Endodermal cell (in vitro differentiated cells): ENCODE measurements at regions not wholly inside any gene's neighbourhood (a gene's known extent, or its start where the extent isn't known, plus 50 kb on each side); places are given as distances from the start of the nearest gene placed in this dataset.

Source experiments
- DNase-seq: peaks from one replicate; pipeline ENCODE4 v3.0.0-alpha.2; 2017
- H3K27ac ChIP-seq: 2 replicates; pipeline ENCODE4 v1.5.1; 2013; ENCODE audit warnings: mild to moderate bottlenecking, low read depth, low read length, moderate library complexity
- H3K27me3 ChIP-seq: 2 replicates; pipeline ENCODE4 v1.6.1; 2013; ENCODE audit warnings: mild to moderate bottlenecking, low read length, moderate library complexity; ENCODE audit not compliant: insufficient read depth, control insufficient read depth, poor library complexity, severe bottlenecking
- H3K36me3 ChIP-seq: 2 replicates; pipeline ENCODE4 v1.7.0; 2013; ENCODE audit warnings: mild to moderate bottlenecking, low read length, moderate library complexity; ENCODE audit not compliant: control insufficient read depth, insufficient read depth
- H3K4me1 ChIP-seq: one replicate; pipeline ENCODE4 v1.7.0; 2013; ENCODE audit warnings: low read length; ENCODE audit not compliant: control insufficient read depth, insufficient read depth
- H3K4me3 ChIP-seq: 2 replicates; pipeline ENCODE4 v1.5.1; 2013; ENCODE audit warnings: mild to moderate bottlenecking, low read length, moderate library complexity
- H3K9ac ChIP-seq: 2 replicates; pipeline ENCODE4 v1.6.1; 2013; ENCODE audit warnings: mild to moderate bottlenecking, low read length, moderate library complexity; ENCODE audit not compliant: poor library complexity, severe bottlenecking; ENCODE audit errors: extremely low read depth
- H3K9me3 ChIP-seq: 2 replicates; pipeline ENCODE4 v1.6.1; 2013; ENCODE audit warnings: mild to moderate bottlenecking, low read length, moderate library complexity; ENCODE audit not compliant: control insufficient read depth
- H3K27ac Mint-ChIP-seq: 2 replicates; pipeline ENCODE4 v1.8.0; 2020; ENCODE audit warnings: mixed read lengths
- H3K27me3 Mint-ChIP-seq: 2 replicates; pipeline ENCODE4 v1.8.0; 2021; ENCODE audit warnings: mild to moderate bottlenecking, mixed read lengths; ENCODE audit not compliant: insufficient read depth
- H3K36me3 Mint-ChIP-seq: 2 replicates; pipeline ENCODE4 v1.8.0; 2020; ENCODE audit warnings: low read depth, mixed read lengths
- H3K4me1 Mint-ChIP-seq: 2 replicates; pipeline ENCODE4 v1.8.0; 2020; ENCODE audit warnings: mixed read lengths
- H3K4me3 Mint-ChIP-seq: 2 replicates; pipeline ENCODE4 v1.8.0; 2020; ENCODE audit warnings: mild to moderate bottlenecking, moderate library complexity, mixed read lengths
- H3K9me3 Mint-ChIP-seq: 2 replicates; pipeline ENCODE4 v1.8.0; 2020; ENCODE audit warnings: mild to moderate bottlenecking, mixed read lengths
- WGBS, 2 experiments: methylation state at CpG; one replicate each; pipeline versions ENCODE4 v1.1.5 to v1.1.7; 2013; ENCODE audit warnings: missing lambda C conversion rate in 2 of 2, mixed read lengths in 1 of 2; ENCODE audit not compliant: insufficient coverage in 1 of 2, insufficient read length in 1 of 2; 5-methylcytosine and 5-hydroxymethylcytosine counted together
- TF ChIP-seq, protein P1 (sequence below): fragments of 200-600 bp; sonication (generic); conservative IDR thresholded peaks from 2 replicates; pipeline ENCODE4 v1.5.0; 2021; ENCODE audit warnings: antibody characterized with exemption, mild to moderate bottlenecking

DNA sequence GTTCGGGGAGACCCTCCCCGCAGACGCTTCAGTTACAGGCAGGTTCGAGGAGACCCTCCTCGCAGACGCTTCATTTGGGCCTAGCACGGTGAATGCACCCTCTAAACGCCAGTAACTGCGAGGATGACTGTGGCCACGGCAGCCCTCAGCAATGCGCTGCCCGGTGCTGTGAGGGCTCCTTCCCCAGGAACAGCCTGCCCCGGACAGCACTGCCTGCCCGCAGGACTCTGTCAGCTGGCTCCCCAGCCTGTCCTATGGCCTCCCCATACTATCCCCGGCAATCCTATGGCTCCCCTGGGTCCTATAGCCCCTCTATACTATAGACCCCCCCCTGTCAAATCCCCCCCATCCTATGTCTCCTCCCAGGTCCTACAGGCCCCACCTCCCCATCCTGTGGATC lies 238.9 kb downstream of the RBFOX3 start:
- DNase-seq = no peak
- H3K27me3 Mint-ChIP-seq = no peaks in the 10 kb centered on the region

DNA sequence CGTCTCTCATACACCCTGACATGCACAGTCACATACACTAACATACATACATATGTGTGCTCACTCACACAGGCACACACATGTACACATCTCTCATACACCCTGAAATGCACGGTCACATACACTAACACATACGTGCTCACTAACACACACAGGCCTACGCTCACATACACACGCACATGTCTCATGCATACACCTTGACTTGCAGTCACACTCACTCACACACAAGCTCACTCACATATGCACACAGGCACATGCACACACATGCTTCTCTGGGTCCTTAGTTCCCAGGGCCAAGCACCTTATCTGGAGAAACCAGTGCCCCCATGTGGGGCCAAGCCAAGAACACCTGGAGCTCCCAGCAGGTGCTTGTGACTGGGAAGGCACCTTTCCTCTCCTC lies 240.3 kb downstream of the RBFOX3 start:
- Histone ChIP-seq H3K9ac (no peak overlapping the region), H3K27ac (no peak overlapping the region), H3K9me3 (no peaks in the 10 kb centered on the region), H3K27me3 (no peaks in the 10 kb centered on the region), H3K4me1 (peaks cover 4% of the 10 kb centered on the region), H3K4me3 (no peak overlapping the region), H3K36me3 (no peaks in the 10 kb centered on the region)
- TF ChIP-seq, protein P1, sequence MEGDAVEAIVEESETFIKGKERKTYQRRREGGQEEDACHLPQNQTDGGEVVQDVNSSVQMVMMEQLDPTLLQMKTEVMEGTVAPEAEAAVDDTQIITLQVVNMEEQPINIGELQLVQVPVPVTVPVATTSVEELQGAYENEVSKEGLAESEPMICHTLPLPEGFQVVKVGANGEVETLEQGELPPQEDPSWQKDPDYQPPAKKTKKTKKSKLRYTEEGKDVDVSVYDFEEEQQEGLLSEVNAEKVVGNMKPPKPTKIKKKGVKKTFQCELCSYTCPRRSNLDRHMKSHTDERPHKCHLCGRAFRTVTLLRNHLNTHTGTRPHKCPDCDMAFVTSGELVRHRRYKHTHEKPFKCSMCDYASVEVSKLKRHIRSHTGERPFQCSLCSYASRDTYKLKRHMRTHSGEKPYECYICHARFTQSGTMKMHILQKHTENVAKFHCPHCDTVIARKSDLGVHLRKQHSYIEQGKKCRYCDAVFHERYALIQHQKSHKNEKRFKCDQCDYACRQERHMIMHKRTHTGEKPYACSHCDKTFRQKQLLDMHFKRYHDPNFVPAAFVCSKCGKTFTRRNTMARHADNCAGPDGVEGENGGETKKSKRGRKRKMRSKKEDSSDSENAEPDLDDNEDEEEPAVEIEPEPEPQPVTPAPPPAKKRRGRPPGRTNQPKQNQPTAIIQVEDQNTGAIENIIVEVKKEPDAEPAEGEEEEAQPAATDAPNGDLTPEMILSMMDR = no peak
- Mint-ChIP-seq H3K27me3 (no peaks in the 10 kb centered on the region), H3K4me1 (peaks cover 4% of the 10 kb centered on the region), H3K36me3 (no peaks in the 10 kb centered on the region), H3K4me3 (no peak overlapping the region), H3K27ac (no peak overlapping the region), H3K9me3 (no peaks in the 10 kb centered on the region)
- DNase-seq = no peak
- WGBS, 2 experiments = 81 to 84% methylated on average over 5 of the region's 5 CpGs

More for the DNA sequence above, 238.9 kb downstream of the RBFOX3 start:
- Mint-ChIP-seq H3K9me3 (no peaks in the 10 kb centered on the region), H3K36me3 (no peaks in the 10 kb centered on the region), H3K27ac (no peak overlapping the region), H3K4me1 (peaks cover 4% of the 10 kb centered on the region), H3K4me3 (no peak overlapping the region)
- Histone ChIP-seq H3K9me3 (no peaks in the 10 kb centered on the region), H3K27ac (no peak overlapping the region), H3K9ac (no peak overlapping the region), H3K27me3 (no peaks in the 10 kb centered on the region), H3K36me3 (no peaks in the 10 kb centered on the region), H3K4me3 (no peak overlapping the region), H3K4me1 (peaks cover 4% of the 10 kb centered on the region)
- WGBS, 2 experiments = 71 to 77% methylated on average over 10 to 14 of the region's 15 CpGs
- TF ChIP-seq, protein P1 = no peak

DNA sequence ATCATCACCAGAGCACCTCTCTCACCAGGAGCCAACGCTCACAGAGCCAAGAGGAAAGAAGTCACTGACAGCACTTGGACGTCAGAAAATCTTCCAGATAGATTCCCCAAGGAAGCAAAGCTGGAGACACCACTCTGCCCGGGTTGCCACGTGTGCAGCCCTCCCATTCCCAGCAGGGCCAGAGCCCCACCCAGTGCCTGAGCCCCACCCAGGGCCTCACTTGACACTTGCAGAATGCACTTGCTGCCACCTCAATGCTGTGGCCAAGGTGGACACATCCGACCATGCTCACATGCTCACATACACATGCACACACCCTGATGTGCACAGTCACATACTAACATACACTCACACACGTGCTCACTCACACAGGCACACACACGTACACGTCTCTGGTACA lies 240.7 kb downstream of the RBFOX3 start:
- Histone ChIP-seq H3K27me3 (no peaks in the 10 kb centered on the region), H3K4me3 (no peak overlapping the region), H3K4me1 (peaks cover 4% of the 10 kb centered on the region), H3K27ac (no peak overlapping the region), H3K36me3 (no peaks in the 10 kb centered on the region), H3K9ac (no peak overlapping the region), H3K9me3 (no peaks in the 10 kb centered on the region)
- H3K9me3 Mint-ChIP-seq = no peaks in the 10 kb centered on the region
- no peaks in the 10 kb centered on the region for H3K36me3 Mint-ChIP-seq
- DNase-seq = no peak
- no peaks in the 10 kb centered on the region for H3K27me3 Mint-ChIP-seq
- TF ChIP-seq, protein P1 = no peak
- 89 to 92% methylated on average over 3 to 8 of the region's 8 CpGs for WGBS, 2 experiments
- H3K4me3 Mint-ChIP-seq = no peak overlapping the region
- no peak overlapping the region for H3K27ac Mint-ChIP-seq
- peaks cover 4% of the 10 kb centered on the region for H3K4me1 Mint-ChIP-seq
